ENCODE measurements at regions not wholly inside any gene's neighbourhood (a gene's known extent, or its start where the extent isn't known, plus 50 kb on each side); places are given as distances from the start of the nearest gene placed in this dataset.

GRCh38 chr3:176206809-176207208, 990.5 kb downstream of the TBL1XR1 start:
- Histone ChIP-seq H3K79me2 (no peaks in the 10 kb centered on the region), H3K4me3 (ENCODE audit: low read depth, low read length) (no peak overlapping the region), H3K27ac (no peak overlapping the region), H3K4me1 (no peaks in the 10 kb centered on the region), H3K4me2 (ENCODE audit: low read length) (no peak overlapping the region), H2AFZ (no peak overlapping the region), H3K9ac (no peak overlapping the region), H3K36me3 (ENCODE audit: control insufficient read depth, insufficient read depth, low read length) (no peaks in the 10 kb centered on the region), H3K9me3 (ENCODE audit: control insufficient read depth, low read length) (no peaks in the 10 kb centered on the region), H3K27me3 (ENCODE audit: control insufficient read depth, insufficient read depth, low read length) (no peaks in the 10 kb centered on the region)
- TF ChIP-seq, protein P1, sequence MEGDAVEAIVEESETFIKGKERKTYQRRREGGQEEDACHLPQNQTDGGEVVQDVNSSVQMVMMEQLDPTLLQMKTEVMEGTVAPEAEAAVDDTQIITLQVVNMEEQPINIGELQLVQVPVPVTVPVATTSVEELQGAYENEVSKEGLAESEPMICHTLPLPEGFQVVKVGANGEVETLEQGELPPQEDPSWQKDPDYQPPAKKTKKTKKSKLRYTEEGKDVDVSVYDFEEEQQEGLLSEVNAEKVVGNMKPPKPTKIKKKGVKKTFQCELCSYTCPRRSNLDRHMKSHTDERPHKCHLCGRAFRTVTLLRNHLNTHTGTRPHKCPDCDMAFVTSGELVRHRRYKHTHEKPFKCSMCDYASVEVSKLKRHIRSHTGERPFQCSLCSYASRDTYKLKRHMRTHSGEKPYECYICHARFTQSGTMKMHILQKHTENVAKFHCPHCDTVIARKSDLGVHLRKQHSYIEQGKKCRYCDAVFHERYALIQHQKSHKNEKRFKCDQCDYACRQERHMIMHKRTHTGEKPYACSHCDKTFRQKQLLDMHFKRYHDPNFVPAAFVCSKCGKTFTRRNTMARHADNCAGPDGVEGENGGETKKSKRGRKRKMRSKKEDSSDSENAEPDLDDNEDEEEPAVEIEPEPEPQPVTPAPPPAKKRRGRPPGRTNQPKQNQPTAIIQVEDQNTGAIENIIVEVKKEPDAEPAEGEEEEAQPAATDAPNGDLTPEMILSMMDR (IDR thresholded peaks at IDR 0.05), result no peak

- H3K79me2 ChIP-seq, result no peaks in the 10 kb centered on the region
- no peak overlapping the region for H3K9ac ChIP-seq
- TF ChIP-seq, protein P1 (IDR thresholded peaks at IDR 0.05), result no peak
- H3K27me3 ChIP-seq (ENCODE audit: control insufficient read depth, insufficient read depth, low read length), result no peaks in the 10 kb centered on the region
- H3K4me3 ChIP-seq (ENCODE audit: low read depth, low read length), result no peak overlapping the region
- no peaks in the 10 kb centered on the region for H3K4me1 ChIP-seq
- H3K9me3 ChIP-seq (ENCODE audit: control insufficient read depth, low read length), result no peaks in the 10 kb centered on the region
- no peaks in the 10 kb centered on the region for H3K36me3 ChIP-seq (ENCODE audit: control insufficient read depth, insufficient read depth, low read length)
- H3K27ac ChIP-seq, result no peak overlapping the region
- H2AFZ ChIP-seq, result no peak overlapping the region
- no peak overlapping the region for H3K4me2 ChIP-seq (ENCODE audit: low read length)
Measured at GRCh38 chr3:176202652-176203051, 994.6 kb downstream of the TBL1XR1 start.

GRCh38 chr3:176193032-176193730, 1004.1 kb downstream of the TBL1XR1 start:
- no peaks in the 10 kb centered on the region for H3K36me3 ChIP-seq (ENCODE audit: control insufficient read depth, insufficient read depth, low read length)
- H3K9ac ChIP-seq, result no peak overlapping the region
- no peak overlapping the region for H3K4me3 ChIP-seq (ENCODE audit: low read depth, low read length)
- H3K79me2 ChIP-seq, result no peaks in the 10 kb centered on the region
- no peak overlapping the region for H2AFZ ChIP-seq
- H3K4me1 ChIP-seq, result no peaks in the 10 kb centered on the region
- TF ChIP-seq, protein P1 (IDR thresholded peaks at IDR 0.05), result no peak
- no peak overlapping the region for H3K4me2 ChIP-seq (ENCODE audit: low read length)
- H3K9me3 ChIP-seq (ENCODE audit: control insufficient read depth, low read length), result no peaks in the 10 kb centered on the region
- no peaks in the 10 kb centered on the region for H3K27me3 ChIP-seq (ENCODE audit: control insufficient read depth, insufficient read depth, low read length)
- no peak overlapping the region for H3K27ac ChIP-seq

DNA sequence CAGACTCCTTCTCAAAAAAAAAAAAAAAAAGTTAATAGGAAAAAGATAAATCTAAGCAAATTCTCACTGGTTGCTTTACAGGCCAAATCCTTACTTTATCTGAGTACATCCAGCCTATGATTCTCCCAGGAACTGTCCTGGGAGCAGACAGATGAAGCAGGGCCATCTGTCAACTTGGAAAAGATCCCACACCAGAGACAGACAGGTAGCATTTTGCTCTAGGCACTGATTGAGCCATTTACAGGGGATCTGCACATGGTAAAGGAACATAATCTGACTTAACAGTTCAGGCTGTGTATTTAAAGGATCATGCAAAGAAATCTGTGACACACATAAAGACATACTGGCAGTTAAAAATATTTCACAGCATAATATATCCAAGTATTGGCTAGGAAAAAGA, 1006.5 kb downstream of the TBL1XR1 start:
- H3K9ac ChIP-seq, result no peak overlapping the region
- H3K4me1 ChIP-seq, result no peaks in the 10 kb centered on the region
- H3K79me2 ChIP-seq, result no peaks in the 10 kb centered on the region
- no peaks in the 10 kb centered on the region for H3K9me3 ChIP-seq (ENCODE audit: control insufficient read depth, low read length)
- no peak overlapping the region for H3K4me2 ChIP-seq (ENCODE audit: low read length)
- H3K36me3 ChIP-seq (ENCODE audit: control insufficient read depth, insufficient read depth, low read length), result no peaks in the 10 kb centered on the region
- H2AFZ ChIP-seq, result no peak overlapping the region
- TF ChIP-seq, protein P1 (IDR thresholded peaks at IDR 0.05), result no peak
- H3K4me3 ChIP-seq (ENCODE audit: low read depth, low read length), result no peak overlapping the region
- H3K27me3 ChIP-seq (ENCODE audit: control insufficient read depth, insufficient read depth, low read length), result no peaks in the 10 kb centered on the region
- no peak overlapping the region for H3K27ac ChIP-seq

GRCh38 chr3:176183181-176183580, 1014.1 kb downstream of the TBL1XR1 start:
- H3K4me3 ChIP-seq (ENCODE audit: low read depth, low read length), result no peak overlapping the region
- TF ChIP-seq, protein P1 (IDR thresholded peaks at IDR 0.05), result no peak
- no peak overlapping the region for H3K27ac ChIP-seq
- no peaks in the 10 kb centered on the region for H3K36me3 ChIP-seq (ENCODE audit: control insufficient read depth, insufficient read depth, low read length)
- H3K4me2 ChIP-seq (ENCODE audit: low read length), result no peak overlapping the region
- H3K9ac ChIP-seq, result no peak overlapping the region
- no peaks in the 10 kb centered on the region for H3K9me3 ChIP-seq (ENCODE audit: control insufficient read depth, low read length)
- H3K4me1 ChIP-seq, result no peaks in the 10 kb centered on the region
- no peaks in the 10 kb centered on the region for H3K79me2 ChIP-seq
- no peaks in the 10 kb centered on the region for H3K27me3 ChIP-seq (ENCODE audit: control insufficient read depth, insufficient read depth, low read length)
- H2AFZ ChIP-seq, result no peak overlapping the region

Measured in parathyroid adenoma (tissue), 2 donors.